ENCODE measurements at regions not wholly inside any gene's neighbourhood (a gene's known extent, or its start where the extent isn't known, plus 50 kb on each side); places are given as distances from the start of the nearest gene placed in this dataset.

DNA sequence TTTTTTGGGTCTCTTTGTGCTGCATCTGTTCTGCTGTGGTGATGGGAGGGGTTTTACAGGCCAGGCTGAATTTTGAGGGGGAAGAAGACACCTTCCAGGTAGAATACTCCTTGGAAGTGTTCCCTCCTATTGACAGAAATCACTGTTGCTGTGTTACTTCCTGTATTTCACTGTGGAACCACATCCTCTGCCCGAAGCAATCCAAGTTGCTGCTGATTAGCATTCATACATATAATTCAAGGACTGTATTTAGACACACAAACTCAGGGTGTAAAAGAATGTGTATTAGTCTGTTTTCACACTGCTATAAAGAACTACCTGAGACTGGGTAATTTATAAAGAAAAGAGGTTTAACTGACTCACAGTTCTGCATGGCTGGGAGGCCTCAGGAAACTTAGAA is 50.6 kb upstream of the TMEM244 start:
- no peak for DNase-seq

Data from CD4-positive, alpha-beta T cell treated with Interleukin-10 for 1 hour (primary cell).